ENCODE measurements at regions not wholly inside any gene's neighbourhood (a gene's known extent, or its start where the extent isn't known, plus 50 kb on each side); places are given as distances from the start of the nearest gene placed in this dataset.

DNA sequence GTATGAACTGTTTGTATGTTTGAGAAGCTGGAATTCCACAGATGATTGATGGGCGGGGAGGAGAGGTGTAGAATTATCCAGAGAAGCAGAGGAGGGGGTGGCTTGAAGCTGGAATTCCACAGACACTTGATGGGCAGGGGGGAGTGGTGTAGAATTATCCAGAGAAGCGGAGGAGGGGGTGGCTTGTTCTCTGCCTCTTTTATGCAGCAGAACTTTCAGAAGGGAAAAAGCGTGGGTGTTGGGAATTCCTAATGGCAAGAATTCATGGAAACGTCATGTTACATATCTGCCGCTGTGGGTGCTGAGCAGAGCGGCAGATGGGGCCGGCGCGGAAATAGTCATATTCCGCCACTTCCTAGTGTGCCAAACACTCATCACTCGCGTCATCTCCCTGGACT is 167.9 kb upstream of the KCNG1 start:
- H3K27ac ChIP-seq: no peak overlapping the region
- TF ChIP-seq, protein P1, sequence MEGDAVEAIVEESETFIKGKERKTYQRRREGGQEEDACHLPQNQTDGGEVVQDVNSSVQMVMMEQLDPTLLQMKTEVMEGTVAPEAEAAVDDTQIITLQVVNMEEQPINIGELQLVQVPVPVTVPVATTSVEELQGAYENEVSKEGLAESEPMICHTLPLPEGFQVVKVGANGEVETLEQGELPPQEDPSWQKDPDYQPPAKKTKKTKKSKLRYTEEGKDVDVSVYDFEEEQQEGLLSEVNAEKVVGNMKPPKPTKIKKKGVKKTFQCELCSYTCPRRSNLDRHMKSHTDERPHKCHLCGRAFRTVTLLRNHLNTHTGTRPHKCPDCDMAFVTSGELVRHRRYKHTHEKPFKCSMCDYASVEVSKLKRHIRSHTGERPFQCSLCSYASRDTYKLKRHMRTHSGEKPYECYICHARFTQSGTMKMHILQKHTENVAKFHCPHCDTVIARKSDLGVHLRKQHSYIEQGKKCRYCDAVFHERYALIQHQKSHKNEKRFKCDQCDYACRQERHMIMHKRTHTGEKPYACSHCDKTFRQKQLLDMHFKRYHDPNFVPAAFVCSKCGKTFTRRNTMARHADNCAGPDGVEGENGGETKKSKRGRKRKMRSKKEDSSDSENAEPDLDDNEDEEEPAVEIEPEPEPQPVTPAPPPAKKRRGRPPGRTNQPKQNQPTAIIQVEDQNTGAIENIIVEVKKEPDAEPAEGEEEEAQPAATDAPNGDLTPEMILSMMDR (conservative IDR thresholded peaks at IDR 0.05): no peak
- no peak for TF ChIP-seq ZFX (IDR thresholded peaks at IDR 0.05)

- TF ChIP-seq ZFX (IDR thresholded peaks at IDR 0.05): no peak
- TF ChIP-seq, protein P1 (conservative IDR thresholded peaks at IDR 0.05): no peak
- H3K27ac ChIP-seq: no peak overlapping the region
Measured at GRCh38 chr20:51189814-51190782, 167.2 kb upstream of the KCNG1 start.

DNA sequence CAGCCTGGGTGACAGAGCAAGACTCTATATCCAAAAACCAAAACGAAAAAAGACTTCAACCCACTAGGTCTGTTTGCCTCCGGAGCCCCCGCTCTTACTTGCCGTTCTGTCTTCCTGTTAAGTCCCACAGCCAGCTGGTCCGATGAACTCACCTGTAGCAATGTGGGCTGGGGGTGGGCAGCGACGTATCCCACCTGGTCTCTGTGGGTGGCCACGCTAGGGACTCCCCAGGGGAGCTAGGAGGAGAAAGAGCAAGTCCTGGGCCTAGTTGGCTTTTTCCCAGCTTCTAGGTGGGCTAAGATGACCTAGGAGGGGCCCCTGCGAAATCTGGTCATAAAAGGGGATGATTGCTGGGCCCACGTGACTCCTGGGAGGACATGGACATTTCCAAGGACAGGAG is 166.0 kb upstream of the KCNG1 start:
- no peak overlapping the region for H3K27ac ChIP-seq
- no peak for TF ChIP-seq ZFX (IDR thresholded peaks at IDR 0.05)
- TF ChIP-seq, protein P1 (conservative IDR thresholded peaks at IDR 0.05): no peak

- H3K27ac ChIP-seq: no peak overlapping the region
- TF ChIP-seq, protein P1 (conservative IDR thresholded peaks at IDR 0.05): no peak
- TF ChIP-seq ZFX (IDR thresholded peaks at IDR 0.05): no peak
Measured at GRCh38 chr20:51187261-51187660, 164.4 kb upstream of the KCNG1 start.

DNA sequence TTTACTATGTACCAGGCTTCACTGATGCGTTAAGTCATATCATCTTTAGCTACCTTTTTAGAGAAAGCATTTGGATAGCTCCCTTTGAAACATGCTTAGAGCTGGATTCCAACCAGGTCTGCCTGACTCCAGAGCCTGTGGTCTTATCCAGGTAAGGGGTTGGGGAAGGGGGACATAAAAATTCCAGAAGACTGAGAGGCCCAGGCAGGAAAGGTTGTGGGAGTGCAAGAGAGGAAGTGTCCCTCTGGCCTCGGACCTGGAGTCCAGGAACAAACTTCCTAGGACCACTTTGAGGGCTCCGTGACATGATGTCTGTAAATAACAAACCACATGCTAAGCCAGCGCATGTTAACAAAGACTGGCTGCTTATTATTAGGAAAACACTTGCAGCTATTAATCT is 163.0 kb upstream of the KCNG1 start:
- no peak overlapping the region for H3K27ac ChIP-seq
- TF ChIP-seq ZFX (IDR thresholded peaks at IDR 0.05): no peak
- TF ChIP-seq, protein P1 (conservative IDR thresholded peaks at IDR 0.05): no peak

DNA sequence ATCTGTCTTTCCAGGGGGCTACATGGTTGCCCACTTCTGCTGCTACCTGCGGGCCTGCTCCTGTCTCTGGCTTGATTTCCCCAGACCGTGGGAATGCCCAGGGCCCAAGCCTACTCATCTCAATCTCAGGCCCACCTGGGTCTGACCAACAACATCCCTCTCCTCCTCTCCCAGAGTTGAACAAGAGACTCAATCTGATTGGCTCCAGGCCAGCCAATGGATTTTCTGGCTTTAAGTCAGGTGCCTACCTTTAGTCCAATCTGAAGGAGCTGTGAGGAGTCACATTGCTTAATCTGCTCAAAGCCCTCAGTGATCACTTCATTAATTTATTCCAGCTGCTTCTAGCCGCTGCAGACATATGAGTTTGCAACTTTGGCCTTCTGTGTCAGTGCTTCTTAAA is 162.4 kb upstream of the KCNG1 start:
- TF ChIP-seq ZFX (IDR thresholded peaks at IDR 0.05): no peak
- TF ChIP-seq, protein P1 (conservative IDR thresholded peaks at IDR 0.05): no peak
- no peak overlapping the region for H3K27ac ChIP-seq

GRCh38 chr20:51184289-51184688 is 161.4 kb upstream of the KCNG1 start:
- no peak for TF ChIP-seq ZFX (IDR thresholded peaks at IDR 0.05)
- TF ChIP-seq, protein P1 (conservative IDR thresholded peaks at IDR 0.05): no peak

More at GRCh38 chr20:51184289-51184688, 161.4 kb upstream of the KCNG1 start:
- no peak overlapping the region for H3K27ac ChIP-seq

Data from C4-2B (cell line).